ENCODE measurements at regions not wholly inside any gene's neighbourhood (a gene's known extent, or its start where the extent isn't known, plus 50 kb on each side); places are given as distances from the start of the nearest gene placed in this dataset.

DNA sequence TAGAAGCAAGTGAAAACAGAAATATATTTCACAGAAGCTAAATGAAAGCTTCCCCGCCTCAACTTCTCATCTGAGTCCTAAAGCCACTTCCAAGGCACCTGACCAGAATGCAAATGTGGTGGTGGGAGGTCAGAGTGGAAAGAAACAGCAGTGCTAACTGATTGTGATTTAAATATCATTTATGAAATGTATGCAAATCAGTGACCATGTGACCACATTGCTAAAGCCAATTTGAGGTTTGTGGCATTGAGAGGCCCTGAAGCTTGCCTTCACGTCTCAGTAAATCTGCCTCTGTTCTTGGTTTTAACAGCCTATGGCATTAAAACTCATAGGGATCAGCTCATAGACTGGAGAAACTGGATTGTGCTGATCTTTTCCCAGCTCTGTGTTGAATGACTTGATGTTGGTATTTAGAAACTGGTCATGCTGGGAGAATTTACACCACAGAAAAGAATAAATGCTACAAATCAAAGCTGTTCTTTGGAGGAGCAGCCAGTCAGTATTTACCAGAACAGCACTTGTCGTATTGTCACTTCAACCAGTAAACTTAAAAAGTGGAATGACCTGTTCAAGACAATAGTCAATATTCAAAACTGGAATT lies 481.4 kb upstream of the ALCAM start:
- Histone ChIP-seq H3K27ac (no peak overlapping the region), H3K4me1 (ENCODE audit: control insufficient read depth in 1 of 2, low read depth in 2 of 2) (no peaks in the 10 kb centered on the region), H3K27me3 (replicated peaks; ENCODE audit: insufficient read depth) (no peaks in the 10 kb centered on the region), H3K9me3 (no peaks in the 10 kb centered on the region), H3K4me3 (no peak overlapping the region), H3K36me3 (no peaks in the 10 kb centered on the region)
- no peak for TF ChIP-seq CTCF (IDR thresholded peaks at IDR 0.05)
- DNase-seq (ENCODE audit: low spot score) (no peak), ATAC-seq (ENCODE audit: insufficient number of reproducible peaks, low FRiP score, low read depth) (no peak)

- Histone ChIP-seq H3K4me3 (no peak overlapping the region), H3K9me3 (no peaks in the 10 kb centered on the region), H3K36me3 (no peaks in the 10 kb centered on the region), H3K27me3 (replicated peaks; ENCODE audit: insufficient read depth) (no peaks in the 10 kb centered on the region), H3K4me1 (ENCODE audit: control insufficient read depth in 1 of 2, low read depth in 2 of 2) (no peaks in the 10 kb centered on the region), H3K27ac (no peak overlapping the region)
- DNase-seq (ENCODE audit: low spot score) (no peak), ATAC-seq (ENCODE audit: insufficient number of reproducible peaks, low FRiP score, low read depth) (no peak)
- no peak for TF ChIP-seq CTCF (IDR thresholded peaks at IDR 0.05)
Observed at GRCh38 chr3:104886220-104886995, 480.3 kb upstream of the ALCAM start.

DNA sequence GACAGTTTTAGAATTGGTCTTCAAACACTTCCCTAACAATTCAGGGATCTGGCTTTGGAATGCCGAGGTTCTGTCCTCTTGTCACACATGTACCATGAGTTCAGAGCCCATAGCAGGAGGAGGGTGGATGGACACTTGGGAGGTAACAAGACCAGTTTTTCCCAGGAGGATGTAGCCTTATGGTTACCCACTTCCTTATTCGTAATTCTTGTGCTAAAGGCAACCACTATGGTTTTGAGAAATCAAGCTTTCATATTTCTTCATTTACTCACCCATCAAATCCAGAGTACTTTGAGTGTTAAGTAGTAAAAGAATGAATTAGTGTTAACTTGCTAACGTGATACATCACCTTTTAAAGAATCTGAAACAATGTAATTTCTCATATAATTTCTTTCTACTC lies 479.6 kb upstream of the ALCAM start:
- no peak for DNase-seq (ENCODE audit: low spot score)
- no peaks in the 10 kb centered on the region for H3K9me3 ChIP-seq
- no peak overlapping the region for H3K27ac ChIP-seq
- no peak for TF ChIP-seq CTCF (IDR thresholded peaks at IDR 0.05)
- H3K36me3 ChIP-seq: no peaks in the 10 kb centered on the region
- H3K4me3 ChIP-seq: no peak overlapping the region
- no peaks in the 10 kb centered on the region for H3K4me1 ChIP-seq (ENCODE audit: control insufficient read depth in 1 of 2, low read depth in 2 of 2)
- ATAC-seq (ENCODE audit: insufficient number of reproducible peaks, low FRiP score, low read depth): no peak
- H3K27me3 ChIP-seq (replicated peaks; ENCODE audit: insufficient read depth): no peaks in the 10 kb centered on the region

DNA sequence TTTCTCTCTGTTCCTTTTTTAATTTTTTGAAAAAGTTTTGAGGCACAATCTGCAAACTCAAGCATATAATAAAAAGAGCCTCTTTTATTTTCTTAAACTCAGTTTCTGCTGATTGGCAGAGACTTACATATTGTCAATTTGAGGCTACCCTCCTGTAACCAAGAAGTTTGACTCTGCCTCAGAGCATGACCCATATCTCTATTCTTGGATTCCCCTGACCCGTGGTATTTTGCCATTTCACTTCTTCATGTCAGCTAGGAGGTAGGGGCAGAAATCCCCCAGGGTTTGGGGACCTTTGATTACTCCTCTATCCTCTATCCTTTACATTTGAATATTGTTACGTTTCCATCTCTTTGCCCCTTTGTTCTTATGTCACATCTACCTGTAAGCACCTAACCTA lies 479.1 kb upstream of the ALCAM start:
- DNase-seq (ENCODE audit: low spot score): no peak
- no peaks in the 10 kb centered on the region for H3K36me3 ChIP-seq
- ATAC-seq (ENCODE audit: insufficient number of reproducible peaks, low FRiP score, low read depth): no peak
- no peaks in the 10 kb centered on the region for H3K4me1 ChIP-seq (ENCODE audit: control insufficient read depth in 1 of 2, low read depth in 2 of 2)
- no peaks in the 10 kb centered on the region for H3K9me3 ChIP-seq
- no peak overlapping the region for H3K27ac ChIP-seq
- TF ChIP-seq CTCF (IDR thresholded peaks at IDR 0.05): no peak
- H3K27me3 ChIP-seq (replicated peaks; ENCODE audit: insufficient read depth): no peaks in the 10 kb centered on the region
- no peak overlapping the region for H3K4me3 ChIP-seq

GRCh38 chr3:104892044-104892443 lies 474.7 kb upstream of the ALCAM start:
- Histone ChIP-seq H3K4me1 (ENCODE audit: control insufficient read depth in 1 of 2, low read depth in 2 of 2) (no peaks in the 10 kb centered on the region), H3K9me3 (no peaks in the 10 kb centered on the region), H3K27ac (no peak overlapping the region), H3K36me3 (no peaks in the 10 kb centered on the region), H3K27me3 (replicated peaks; ENCODE audit: insufficient read depth) (no peaks in the 10 kb centered on the region), H3K4me3 (no peak overlapping the region)
- ATAC-seq (ENCODE audit: insufficient number of reproducible peaks, low FRiP score, low read depth): no peak
- DNase-seq (ENCODE audit: low spot score): no peak
- no peak for TF ChIP-seq CTCF (IDR thresholded peaks at IDR 0.05)

Measured in thoracic aorta (tissue), 2 donors.